ENCODE measurements at regions not wholly inside any gene's neighbourhood (a gene's known extent, or its start where the extent isn't known, plus 50 kb on each side); places are given as distances from the start of the nearest gene placed in this dataset.
"Not testable (repeated sequence)": the region's sequence is repeated elsewhere in the genome, so short reads cannot be mapped to it uniquely, and the experiment has no call there.

- DNase-seq (ENCODE audit: low spot score) = no peak
Measured at GRCh38 chr5:42089705-42090104, 164.6 kb downstream of the FBXO4 start.

DNA sequence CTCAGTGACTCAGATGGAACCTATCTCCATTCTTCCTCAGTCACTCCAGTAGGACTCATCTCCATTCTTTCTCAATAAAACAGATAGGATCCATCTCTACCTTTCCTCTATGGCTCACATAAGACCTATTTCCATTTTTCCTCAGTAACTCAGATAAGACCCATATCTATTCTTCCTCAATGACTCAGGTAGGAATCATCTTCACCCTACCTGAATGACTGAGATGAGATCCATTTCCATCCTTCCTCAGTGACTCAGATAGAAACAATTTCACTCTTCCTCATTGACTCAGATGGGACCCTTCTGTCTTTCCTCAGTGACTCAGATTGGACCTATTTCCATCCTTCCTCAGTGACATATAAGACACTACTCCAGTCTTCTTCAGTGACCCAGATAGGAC is 165.1 kb downstream of the FBXO4 start:
- DNase-seq (ENCODE audit: low spot score) = no peak

GRCh38 chr5:42099846-42100245 is 174.8 kb downstream of the FBXO4 start:
- not testable (repeated sequence) for DNase-seq (ENCODE audit: low spot score)

DNA sequence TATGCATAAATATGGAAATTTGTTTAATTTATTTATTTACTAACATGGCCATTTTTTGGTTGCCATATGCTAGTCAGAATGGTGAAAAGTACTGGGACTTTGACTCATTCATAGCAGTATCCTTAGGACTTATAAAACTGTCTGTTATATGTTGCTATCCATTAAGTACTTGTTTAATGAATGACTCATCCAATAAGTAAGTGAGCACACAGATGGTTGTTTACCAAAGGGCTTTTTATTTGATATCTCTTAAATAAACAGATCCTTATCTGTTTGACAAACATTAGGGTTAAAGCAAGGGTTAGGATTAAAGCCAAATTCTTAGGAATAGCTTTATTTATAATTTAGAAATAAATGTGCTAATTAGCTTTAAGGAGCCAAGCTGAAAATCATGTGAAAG is 183.4 kb downstream of the FBXO4 start:
- no peak for DNase-seq (ENCODE audit: low spot score)

DNA sequence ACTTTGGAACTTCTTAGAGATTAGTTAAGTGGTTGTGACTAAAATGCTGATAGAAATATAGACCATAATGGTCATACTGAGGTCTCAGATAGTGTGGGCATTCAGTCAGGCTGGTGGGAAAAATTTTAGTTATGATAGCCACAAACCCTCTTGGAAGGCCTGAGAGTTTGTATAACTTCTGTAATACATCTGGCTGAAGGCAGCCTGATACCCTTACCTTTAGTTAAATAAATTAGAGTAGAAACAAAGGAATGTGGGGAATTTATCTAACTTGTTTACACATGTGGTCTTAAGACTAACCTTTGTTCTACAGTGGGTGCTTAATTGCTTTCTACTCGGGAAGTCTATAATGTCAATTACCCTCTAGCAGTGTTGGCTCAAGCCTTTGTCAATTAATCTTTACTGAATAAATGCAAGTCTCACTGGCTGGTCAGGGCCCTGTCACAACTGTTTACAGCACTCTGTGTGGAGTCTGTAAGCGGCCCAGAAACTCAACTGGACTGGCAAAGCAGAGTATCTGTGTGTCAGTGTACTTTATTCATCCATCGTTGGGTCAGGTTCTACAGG is 184.0 kb downstream of the FBXO4 start:
- no peak for DNase-seq (ENCODE audit: low spot score)

- not testable (repeated sequence) for DNase-seq (ENCODE audit: low spot score)
Measured at GRCh38 chr5:42115721-42116120, 190.6 kb downstream of the FBXO4 start.

GRCh38 chr5:42120070-42120469 is 195.0 kb downstream of the FBXO4 start:
- no peak for DNase-seq (ENCODE audit: low spot score)

DNA sequence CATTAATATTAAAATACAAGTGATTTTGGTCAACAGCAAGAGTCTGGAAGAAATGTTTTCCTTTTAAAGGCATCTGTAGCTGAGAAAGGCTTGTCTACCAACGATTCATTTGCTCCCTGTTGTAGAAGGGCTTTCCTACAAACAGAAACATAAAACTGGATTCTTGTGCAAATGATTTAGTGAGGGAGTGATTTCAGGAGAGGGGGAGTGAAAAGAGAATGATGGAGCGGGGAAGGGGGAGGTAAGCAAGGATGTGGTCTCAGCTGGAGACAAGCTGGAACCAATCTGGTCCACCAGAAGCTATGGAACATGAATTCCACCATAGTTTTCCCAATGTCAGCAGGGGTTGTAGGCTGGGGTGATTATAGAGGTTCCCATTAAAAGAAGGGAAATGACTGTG is 196.3 kb downstream of the FBXO4 start:
- no peak for DNase-seq (ENCODE audit: low spot score)

DNA sequence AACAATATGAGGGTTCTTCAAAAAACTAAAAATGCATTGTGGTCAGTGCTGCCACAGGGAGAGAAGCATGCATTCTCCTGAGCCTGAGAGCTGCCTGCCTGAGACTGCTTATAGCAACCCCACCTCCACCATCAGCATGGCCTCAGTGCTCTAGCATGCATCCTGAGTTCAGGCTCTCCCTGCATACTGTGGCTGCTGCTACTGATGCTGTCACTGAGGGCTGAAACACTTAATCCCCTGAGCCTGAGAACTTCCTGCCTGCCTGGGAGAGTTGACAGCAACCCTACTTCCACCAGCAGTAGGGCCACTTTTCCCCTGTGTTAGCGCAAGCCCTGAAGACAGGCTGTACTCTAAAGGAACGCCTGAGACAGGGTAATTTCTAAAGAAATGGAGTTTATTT is 206.0 kb downstream of the FBXO4 start:
- no peak for DNase-seq (ENCODE audit: low spot score)

DNA sequence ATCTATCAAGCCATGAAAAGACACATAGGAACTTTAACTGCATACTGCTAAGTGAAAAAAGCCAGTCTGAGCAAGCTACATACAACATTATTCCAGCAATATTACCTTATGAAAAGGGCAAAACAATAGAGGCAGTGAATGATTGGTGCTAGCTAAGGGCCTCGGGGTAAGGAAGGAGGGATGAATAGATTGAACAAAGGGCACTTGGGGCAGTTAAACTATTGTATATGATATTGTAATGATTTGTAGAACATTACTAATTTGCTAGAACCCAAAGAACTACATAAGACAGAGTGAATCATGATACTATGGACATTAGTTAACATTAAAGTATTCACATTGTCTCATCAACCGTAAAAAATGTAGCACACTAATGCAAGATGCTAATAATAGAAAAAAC is 218.3 kb downstream of the FBXO4 start:
- DNase-seq (ENCODE audit: low spot score) = no peak

- no peak for DNase-seq (ENCODE audit: low spot score)
Measured at GRCh38 chr5:42148813-42149212, 223.7 kb downstream of the FBXO4 start.

- DNase-seq (ENCODE audit: low spot score) = no peak
Measured at GRCh38 chr5:42157215-42157614, 232.1 kb downstream of the FBXO4 start.

- no peak for DNase-seq (ENCODE audit: low spot score)
Measured at GRCh38 chr5:42163083-42163482, 238.0 kb downstream of the FBXO4 start.

- no peak for DNase-seq (ENCODE audit: low spot score)
Measured at GRCh38 chr5:42168091-42168670, 243.1 kb downstream of the FBXO4 start.

DNA sequence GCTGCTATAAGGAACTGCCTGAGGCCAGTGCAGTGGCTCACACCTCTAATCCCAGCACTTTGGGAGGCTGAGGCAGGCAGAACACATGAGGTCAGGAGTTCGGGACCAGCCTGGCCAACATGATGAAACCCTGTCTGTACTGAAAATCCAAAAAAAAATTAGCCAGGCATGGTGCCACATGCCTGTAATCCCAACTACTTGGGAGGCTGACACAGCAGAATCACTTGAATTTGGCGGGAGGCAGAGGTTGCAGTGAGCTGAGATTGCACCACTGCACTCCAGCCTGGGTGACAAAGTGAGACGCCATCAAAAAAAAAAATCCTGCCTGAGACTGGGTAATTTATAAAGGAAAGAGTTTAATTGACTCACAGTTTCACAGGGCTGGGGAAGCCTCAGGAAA is 247.1 kb upstream of the GHR start:
- not testable (repeated sequence) for DNase-seq (ENCODE audit: low spot score)

- not testable (repeated sequence) for DNase-seq (ENCODE audit: low spot score)
Measured at GRCh38 chr5:42179843-42180242, 243.4 kb upstream of the GHR start.

DNA sequence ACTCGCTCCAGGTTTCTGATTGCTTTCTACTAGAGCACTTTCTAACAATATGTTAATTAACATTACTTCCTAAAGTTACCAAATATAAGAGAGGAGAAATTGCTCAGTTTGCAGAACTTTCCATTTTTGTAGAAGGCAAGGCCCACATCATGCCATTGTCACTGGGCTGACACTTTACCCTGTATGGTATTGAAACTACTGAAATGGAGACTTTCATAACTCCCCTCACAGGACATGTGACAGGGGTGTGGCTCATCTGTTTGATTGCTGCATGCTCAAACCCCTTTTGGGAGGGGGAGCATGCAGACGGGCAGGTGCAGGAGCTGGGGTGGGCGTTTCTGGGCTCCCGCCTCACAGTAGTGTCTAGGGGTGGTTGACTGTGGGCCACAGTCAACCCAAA is 206.3 kb upstream of the GHR start:
- DNase-seq (ENCODE audit: low spot score) = no peak

DNA sequence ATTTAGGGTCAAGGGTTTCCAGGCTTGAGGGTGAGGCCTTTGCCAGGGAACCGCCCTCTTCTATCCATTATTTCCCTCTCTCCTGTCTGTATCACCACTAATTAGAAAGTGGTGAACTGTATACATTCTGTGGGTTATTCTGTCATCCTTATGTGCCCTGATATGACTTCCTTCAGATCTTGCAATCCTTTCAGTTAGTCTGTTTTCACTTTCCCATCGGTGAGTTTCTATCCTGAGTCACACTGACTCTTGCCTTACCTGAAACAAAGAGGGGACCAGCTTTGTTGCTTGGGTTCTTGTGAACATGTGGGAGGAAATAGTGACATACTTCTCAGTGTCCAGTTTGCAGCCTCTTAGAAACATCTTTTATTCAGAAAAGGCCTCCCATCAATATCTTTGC is 205.4 kb upstream of the GHR start:
- DNase-seq (ENCODE audit: low spot score) = no peak

DNA sequence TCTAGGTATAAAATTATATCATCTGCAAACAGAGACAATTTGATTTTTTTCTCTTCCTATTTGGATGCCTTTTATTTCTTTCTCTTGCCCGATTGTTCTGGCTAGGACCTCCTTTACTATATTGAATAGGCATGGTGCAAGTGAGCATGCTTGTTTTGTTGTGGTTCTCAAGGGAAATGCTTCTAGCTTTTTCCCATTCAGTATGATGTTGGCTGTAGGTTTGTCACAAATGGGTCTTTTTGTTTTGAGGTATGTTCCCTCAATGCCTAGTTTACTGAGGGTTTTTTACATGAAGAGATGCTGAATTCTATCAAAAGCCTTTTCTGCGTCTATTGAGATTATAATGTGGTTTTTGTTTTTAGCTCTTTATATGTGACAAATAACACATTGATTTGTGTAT is 198.2 kb upstream of the GHR start:
- no peak for DNase-seq (ENCODE audit: low spot score)

DNA sequence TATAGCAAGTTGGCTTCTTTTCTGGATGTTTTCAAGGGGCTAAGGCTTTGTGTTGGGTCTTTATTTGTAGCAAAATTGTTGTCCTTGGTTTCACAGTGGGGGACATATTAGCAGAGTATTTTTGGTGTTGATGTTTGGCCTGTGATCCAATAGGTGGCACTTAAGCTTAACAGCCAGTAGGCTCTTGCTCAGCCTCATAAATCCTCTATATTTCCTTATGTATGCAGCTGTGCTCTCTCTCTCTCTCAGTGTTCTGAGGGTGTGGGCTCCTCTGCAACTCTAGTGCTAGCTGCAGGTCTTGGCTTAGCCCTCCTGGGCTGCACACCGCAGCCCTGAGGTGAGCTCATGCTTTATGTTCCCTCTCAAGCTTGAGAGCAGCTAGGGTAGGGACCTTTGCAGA is 195.0 kb upstream of the GHR start:
- no peak for DNase-seq (ENCODE audit: low spot score)

DNA sequence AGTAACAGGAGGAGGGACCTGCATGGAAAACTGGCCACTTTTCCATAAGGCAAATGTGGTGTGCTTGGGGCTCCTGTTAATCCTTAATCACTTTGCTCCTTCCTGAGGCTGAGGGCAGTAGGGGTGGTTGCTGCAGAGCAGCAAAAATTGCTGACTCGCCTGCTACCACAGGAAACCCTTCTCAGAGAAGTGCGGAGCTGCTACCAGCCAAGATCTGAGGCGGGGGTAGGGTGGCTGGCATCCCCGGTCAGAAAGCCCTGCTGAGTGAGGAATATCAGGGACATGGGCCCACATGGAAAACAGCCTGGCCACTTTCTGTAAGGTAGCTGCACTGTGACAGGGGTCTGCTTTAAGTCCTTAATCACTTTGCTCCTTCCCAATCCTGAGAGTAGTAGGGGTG is 192.4 kb upstream of the GHR start:
- DNase-seq (ENCODE audit: low spot score) = no peak

GRCh38 chr5:42235241-42235640 is 188.0 kb upstream of the GHR start:
- no peak for DNase-seq (ENCODE audit: low spot score)

GRCh38 chr5:42235837-42236236 is 187.4 kb upstream of the GHR start:
- no peak for DNase-seq (ENCODE audit: low spot score)

DNA sequence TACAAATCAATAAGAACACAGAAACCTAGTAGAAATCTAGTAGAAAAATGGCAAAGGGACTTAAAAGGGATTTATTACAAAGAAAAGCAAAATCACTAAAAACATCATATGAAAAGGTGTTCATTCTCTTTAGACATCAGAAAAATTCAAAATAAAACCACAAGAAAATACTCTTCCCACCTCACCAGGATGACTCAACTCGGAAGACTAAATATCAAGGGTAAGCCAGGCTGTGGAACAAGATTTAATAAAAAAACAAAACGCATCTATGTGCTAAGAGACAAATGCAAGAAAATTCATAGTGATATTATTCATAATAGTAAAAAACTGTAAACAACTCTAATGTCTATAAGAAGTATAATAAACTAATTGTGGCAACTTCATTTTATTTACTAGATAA is 181.6 kb upstream of the GHR start:
- no peak for DNase-seq (ENCODE audit: low spot score)

DNA sequence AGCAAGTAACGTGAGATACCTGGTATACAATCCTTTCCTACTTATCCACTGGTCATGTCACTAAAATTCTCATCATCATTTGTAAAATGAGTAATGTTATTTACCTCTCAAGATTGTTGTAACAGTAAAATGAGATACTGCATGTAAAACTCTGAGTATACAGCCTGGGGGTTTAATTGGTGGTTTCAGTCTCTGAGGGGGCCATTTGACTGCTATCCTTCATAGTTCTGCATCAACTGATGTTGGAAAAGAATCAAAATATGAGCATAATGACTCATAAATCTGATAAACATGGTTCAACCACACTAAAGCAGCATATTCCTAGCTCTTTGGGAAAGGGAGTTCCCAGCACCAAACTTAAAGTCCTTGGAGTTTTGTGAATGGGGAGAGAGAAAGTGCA is 181.0 kb upstream of the GHR start:
- DNase-seq (ENCODE audit: low spot score) = no peak
